SU-DHL-6 (cell line): ENCODE measurements at regions not wholly inside any gene's neighbourhood (a gene's known extent, or its start where the extent isn't known, plus 50 kb on each side); places are given as distances from the start of the nearest gene placed in this dataset.

Experiments used
- H2AFZ ChIP-seq: fragments of 200-600 bp; sonication (generic); 2 replicates; pipeline ENCODE4 v1.6.1; 2014; ENCODE audit warnings: low read depth, mild to moderate bottlenecking, moderate library complexity, mixed read lengths, antibody characterized with exemption, low read length; ENCODE audit not compliant: severe bottlenecking
- H3F3A ChIP-seq: fragments of 200-600 bp; shearing (Covaris generic); 2 replicates; pipeline ENCODE4 v1.6.0; 2016; ENCODE audit warnings: antibody characterized with exemption, mild to moderate bottlenecking; ENCODE audit not compliant: insufficient read depth
- H3K27ac ChIP-seq: fragments of 200-600 bp; sonication (generic); 2 replicates; pipeline ENCODE4 v1.5.1; 2016; ENCODE audit warnings: low read depth, mild to moderate bottlenecking, low read length, moderate library complexity, mixed read lengths
- H3K27me3 ChIP-seq: fragments of 200-600 bp; sonication (generic), shearing (Covaris generic); 2 replicates; pipeline ENCODE4 v1.6.0; 2014; ENCODE audit warnings: mild to moderate bottlenecking, low read length
- H3K36me3 ChIP-seq: fragments of 200-600 bp; sonication (generic); 2 replicates; pipeline ENCODE4 v1.6.1; 2014; ENCODE audit warnings: mild to moderate bottlenecking, low read length, mixed read lengths
- H3K4me2 ChIP-seq: fragments of 300-600, 200-600 bp; shearing (Covaris generic), sonication (generic); 2 replicates; pipeline ENCODE4 v1.6.0; 2014; ENCODE audit warnings: low read length, low read depth, mild to moderate bottlenecking; ENCODE audit not compliant: poor library complexity, severe bottlenecking
- H3K4me3 ChIP-seq: fragments of 200-600 bp; sonication (generic); 2 replicates; pipeline ENCODE4 v1.5.1; 2014; ENCODE audit warnings: antibody characterized with exemption, low read length, mild to moderate bottlenecking, mixed read lengths; ENCODE audit not compliant: insufficient read depth, poor library complexity, severe bottlenecking
- H3K79me2 ChIP-seq: fragments of 200-600 bp; sonication (generic); 2 replicates; pipeline ENCODE4 v1.6.1; 2014; ENCODE audit warnings: mild to moderate bottlenecking, low read length, moderate library complexity; ENCODE audit not compliant: insufficient read depth
- H3K9ac ChIP-seq: fragments of 200-600 bp; sonication (generic); 2 replicates; pipeline ENCODE4 v1.7.0; 2014; ENCODE audit warnings: mild to moderate bottlenecking, low read length
- H3K9me2 ChIP-seq: fragments of 200-600 bp; sonication (generic); replicated peaks from 2 replicates; pipeline ENCODE4 v1.6.1; 2014; ENCODE audit warnings: low read length; ENCODE audit not compliant: insufficient read depth
- H3K9me3 ChIP-seq: fragments of 200-600 bp; sonication (generic); 2 replicates; pipeline ENCODE4 v1.6.1; 2014; ENCODE audit warnings: low read length, mixed read lengths; ENCODE audit not compliant: insufficient read depth
- H4K20me1 ChIP-seq: fragments of 200-600 bp; sonication (generic); 2 replicates; pipeline ENCODE4 v1.6.1; 2014; ENCODE audit warnings: low read depth, mild to moderate bottlenecking, antibody characterized with exemption, low read length, moderate library complexity, mixed read lengths
- CTCF ChIP-seq: fragments of 200-600 bp; sonication (generic); IDR thresholded peaks from one replicate; pipeline ENCODE4 v1.5.1; 2017; ENCODE audit warnings: antibody characterized with exemption, mild to moderate bottlenecking, low read length, moderate library complexity; ENCODE audit not compliant: insufficient read depth, poor library complexity, severe bottlenecking
- EZH2phosphoT487 ChIP-seq: fragments of 200-600 bp; sonication (generic), shearing (Covaris generic); conservative IDR thresholded peaks from 2 replicates; pipeline ENCODE4 v1.6.1; 2018; ENCODE audit warnings: mild to moderate bottlenecking, antibody characterized with exemption, low read length, moderate library complexity, mixed read lengths

- Histone ChIP-seq H3K27ac (no peak overlapping the region), H3K9me3 (no peaks in the 10 kb centered on the region), H3F3A (no peaks in the 10 kb centered on the region), H4K20me1 (no peaks in the 10 kb centered on the region), H3K36me3 (no peaks in the 10 kb centered on the region), H3K79me2 (no peaks in the 10 kb centered on the region), H3K4me3 (no peak overlapping the region), H3K9me2 (no peaks in the 10 kb centered on the region), H3K4me2 (no peak overlapping the region), H3K27me3 (0 out of 2 replicates have a peak, but pooled peaks cover 3% of the 10 kb centered on the region), H2AFZ (no peak overlapping the region), H3K9ac (no peak overlapping the region)
- TF ChIP-seq EZH2phosphoT487 (no peak), CTCF (no peak)
These were observed 389.4 kb upstream of the NPVF start for GRCh38 chr7:25617673-25618072.

GRCh38 chr7:25619381-25619780 is 391.1 kb upstream of the NPVF start:
- no peaks in the 10 kb centered on the region for H4K20me1 ChIP-seq
- H3K4me2 ChIP-seq, result no peak overlapping the region
- H3K79me2 ChIP-seq, result no peaks in the 10 kb centered on the region
- no peaks in the 10 kb centered on the region for H3K9me3 ChIP-seq
- no peaks in the 10 kb centered on the region for H3F3A ChIP-seq
- no peak overlapping the region for H3K27ac ChIP-seq
- no peak for TF ChIP-seq EZH2phosphoT487
- no peak for TF ChIP-seq CTCF
- no peak overlapping the region for H3K4me3 ChIP-seq
- no peak overlapping the region for H2AFZ ChIP-seq
- H3K9ac ChIP-seq, result no peak overlapping the region
- H3K36me3 ChIP-seq, result no peaks in the 10 kb centered on the region
- H3K9me2 ChIP-seq, result no peaks in the 10 kb centered on the region
- 0 out of 2 replicates have a peak, but pooled peaks cover 3% of the 10 kb centered on the region for H3K27me3 ChIP-seq

- H3K9ac ChIP-seq, result no peak overlapping the region
- H3K4me2 ChIP-seq, result no peak overlapping the region
- H3K27ac ChIP-seq, result no peak overlapping the region
These were observed 391.9 kb upstream of the NPVF start for GRCh38 chr7:25619963-25620799.

More at GRCh38 chr7:25619963-25620799, 391.9 kb upstream of the NPVF start:
- no peaks in the 10 kb centered on the region for H3K79me2 ChIP-seq
- no peaks in the 10 kb centered on the region for H3F3A ChIP-seq
- H3K9me3 ChIP-seq, result no peaks in the 10 kb centered on the region
- no peak overlapping the region for H3K4me3 ChIP-seq
- H3K36me3 ChIP-seq, result no peaks in the 10 kb centered on the region
- H4K20me1 ChIP-seq, result no peaks in the 10 kb centered on the region
- no peaks in the 10 kb centered on the region for H3K9me2 ChIP-seq
- TF ChIP-seq EZH2phosphoT487 (no peak), CTCF (no peak)
- 0 out of 2 replicates have a peak, but pooled peaks cover 3% of the 10 kb centered on the region for H3K27me3 ChIP-seq
- H2AFZ ChIP-seq, result no peak overlapping the region
